Retinal pigment epithelial cell (primary cell): ENCODE measurements at regions not wholly inside any gene's neighbourhood (a gene's known extent, or its start where the extent isn't known, plus 50 kb on each side); places are given as distances from the start of the nearest gene placed in this dataset.

Experiments
- DNase-seq: peaks from one replicate; pipeline ENCODE4 v3.0.0-alpha.2; 2010; ENCODE audit warnings: low read depth
- H3K4me3 ChIP-seq: 2 replicates; pipeline ENCODE4 v1.5.1; 2011; ENCODE audit warnings: mild to moderate bottlenecking, low read length, control low read depth, moderate library complexity
- CTCF ChIP-seq: conservative IDR thresholded peaks from 2 replicates; pipeline ENCODE4 v1.5.1; 2011; ENCODE audit warnings: low read depth, low read length, control low read depth, inconsistent platforms

DNA sequence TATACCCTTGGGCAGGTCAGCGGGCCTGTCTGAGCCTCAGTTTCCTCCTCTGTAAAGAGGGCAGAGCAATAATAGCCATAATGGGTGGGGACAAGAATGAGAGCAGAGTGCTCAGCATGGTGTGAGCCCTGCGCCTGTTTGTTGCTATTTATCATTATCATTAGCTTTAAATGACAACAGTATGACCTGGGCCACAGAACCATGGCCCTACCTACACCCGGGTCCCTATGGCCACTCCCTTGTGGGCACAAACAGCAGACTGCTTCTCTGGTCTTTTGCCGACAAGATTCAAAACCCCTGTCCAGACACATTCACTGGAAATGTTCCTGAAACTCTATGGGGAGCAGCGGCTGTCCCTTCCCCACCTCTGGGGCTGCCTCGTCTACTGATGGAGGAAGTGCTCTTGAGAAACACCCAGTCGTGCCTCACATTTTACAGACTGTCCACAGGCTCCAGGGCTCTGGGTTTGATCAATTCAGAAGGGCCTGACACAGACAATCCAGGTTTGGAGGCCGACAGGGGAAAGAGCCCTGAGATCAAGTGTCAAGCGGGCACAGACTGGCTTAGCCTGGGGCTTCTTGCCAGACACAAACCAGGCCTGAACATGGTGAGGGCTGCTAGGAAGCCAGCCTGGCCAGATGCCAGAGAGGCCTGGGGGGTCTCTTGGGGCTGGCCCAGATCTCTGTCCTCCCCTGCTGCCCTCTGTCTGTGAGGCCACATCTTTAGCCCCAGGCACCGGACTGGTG is 112.5 kb upstream of the CD82 start:
- no peak for TF ChIP-seq CTCF
- no peak for DNase-seq
- no peak overlapping the region for H3K4me3 ChIP-seq

DNA sequence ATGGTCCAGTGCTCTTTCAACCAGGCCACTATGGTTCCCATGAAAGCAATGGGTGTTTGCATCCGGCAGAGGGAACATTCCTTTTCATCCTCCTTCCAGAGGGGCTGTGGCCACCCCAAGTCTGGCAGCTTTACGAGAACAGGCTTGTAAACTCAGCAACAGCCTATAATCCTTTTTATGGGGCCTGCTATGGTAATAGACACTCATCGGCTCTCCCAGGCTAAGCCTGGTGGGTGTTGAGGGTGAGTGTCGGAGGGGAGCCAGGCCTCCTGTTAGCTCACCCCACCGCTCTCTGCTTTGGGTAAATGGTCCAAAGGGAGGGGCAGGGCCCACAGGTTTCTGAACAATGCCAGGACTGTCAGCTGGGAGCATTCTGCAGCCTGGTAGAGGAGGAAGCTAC is 111.6 kb upstream of the CD82 start:
- DNase-seq = no peak
- no peak overlapping the region for H3K4me3 ChIP-seq
- TF ChIP-seq CTCF = no peak

DNA sequence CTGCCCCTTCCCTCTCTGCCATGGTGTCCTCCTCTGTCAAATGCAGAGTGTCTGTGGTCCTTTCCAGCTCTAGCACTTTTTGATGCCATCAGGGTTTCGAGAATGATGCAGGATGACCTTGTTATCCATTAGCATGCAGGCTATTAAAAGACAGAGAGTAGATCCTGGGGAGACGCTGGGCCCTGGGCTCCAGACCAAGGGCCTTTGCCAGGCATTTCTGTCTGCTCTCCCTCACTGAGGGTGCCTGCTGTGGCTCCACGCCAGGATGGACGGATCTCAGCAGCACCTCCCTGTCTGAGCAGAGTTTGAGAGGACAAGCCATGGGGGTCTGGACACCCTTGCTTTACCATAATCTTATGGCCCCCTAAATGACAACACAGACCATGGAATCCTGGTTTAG is 110.8 kb upstream of the CD82 start:
- no peak for TF ChIP-seq CTCF
- no peak for DNase-seq
- H3K4me3 ChIP-seq = no peak overlapping the region

DNA sequence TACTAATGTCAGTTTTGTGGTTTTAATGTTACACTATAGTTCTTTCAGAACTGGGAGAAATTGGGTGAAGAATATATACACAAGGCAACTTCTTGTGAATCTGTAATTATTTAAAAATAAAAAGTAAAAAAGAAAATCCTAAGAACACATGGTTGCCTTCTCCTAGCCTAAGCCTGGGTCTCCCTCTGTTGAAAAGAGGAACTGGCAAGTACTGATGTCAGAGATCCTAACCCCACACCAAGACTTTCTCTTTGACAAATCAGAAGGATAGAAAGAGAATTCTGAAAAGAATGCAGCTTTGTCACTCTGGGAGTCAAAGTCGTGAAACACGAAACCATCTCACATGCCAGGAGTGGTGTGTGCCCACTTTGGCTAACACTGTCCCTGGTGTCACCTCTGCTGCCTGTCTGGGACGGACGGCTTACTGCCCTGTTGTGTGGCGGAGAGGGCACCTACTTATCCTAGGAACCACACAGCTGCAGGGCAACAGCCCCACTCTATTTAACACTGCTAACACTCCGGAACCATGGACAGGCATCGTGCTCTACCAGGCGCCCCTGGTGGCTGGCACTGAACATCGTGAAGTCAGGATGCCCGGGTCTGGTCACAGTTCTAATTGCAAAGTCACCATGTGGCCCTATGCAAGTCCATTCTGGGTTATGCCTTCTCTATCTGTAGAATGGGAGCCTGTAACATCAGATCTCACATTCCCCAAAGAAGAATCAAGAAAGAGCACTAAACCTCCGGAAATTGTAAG is 108.7 kb upstream of the CD82 start:
- TF ChIP-seq CTCF = peak; percentile 41
- no peak overlapping the region for H3K4me3 ChIP-seq
- DNase-seq = no peak

DNA sequence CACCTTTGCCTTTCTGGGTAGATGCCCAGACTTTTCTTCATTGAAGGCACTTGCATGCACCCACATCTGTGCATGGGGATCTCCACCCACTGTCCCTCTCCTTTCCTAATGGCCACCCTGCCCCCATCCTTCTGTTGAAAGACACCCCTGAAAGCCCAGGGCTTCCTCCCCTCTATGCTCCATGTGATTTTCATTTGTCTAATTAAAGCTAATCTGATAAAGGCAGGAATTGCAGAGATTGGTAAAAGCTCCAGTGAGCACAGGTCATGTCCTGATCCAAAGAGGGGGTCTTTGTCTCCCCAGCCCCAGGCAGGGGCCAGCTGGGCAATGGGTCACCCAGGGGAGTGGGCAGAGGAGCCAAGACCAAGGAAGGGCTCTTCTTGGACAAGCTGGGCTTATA is 107.6 kb upstream of the CD82 start:
- no peak overlapping the region for H3K4me3 ChIP-seq
- DNase-seq = no peak
- TF ChIP-seq CTCF = no peak

GRCh38 chr11:44463751-44464150 is 101.7 kb upstream of the CD82 start:
- DNase-seq = no peak
- no peak for TF ChIP-seq CTCF
- no peak overlapping the region for H3K4me3 ChIP-seq

DNA sequence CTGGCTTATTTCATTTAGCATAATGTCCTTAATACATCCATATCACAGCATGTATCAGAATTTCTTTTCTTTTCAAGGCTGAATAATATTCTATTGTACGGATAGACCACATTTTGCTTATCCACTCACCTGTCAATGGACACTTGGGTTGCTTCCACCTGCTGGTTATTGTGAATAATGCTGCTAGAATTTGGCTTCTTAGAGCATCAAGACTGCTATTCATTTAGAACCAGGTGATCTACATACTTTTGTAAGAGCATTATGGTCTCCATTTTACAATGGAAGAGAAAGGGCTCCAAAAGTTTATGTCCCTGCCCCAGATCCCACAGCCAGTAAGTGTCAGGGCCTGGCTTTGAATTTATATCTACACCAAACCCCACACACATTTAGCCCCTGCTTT is 100.7 kb upstream of the CD82 start:
- no peak for DNase-seq
- peak; percentile 2 for TF ChIP-seq CTCF

More for the DNA sequence above, 100.7 kb upstream of the CD82 start:
- no peak overlapping the region for H3K4me3 ChIP-seq
